ENCODE measurements at regions not wholly inside any gene's neighbourhood (a gene's known extent, or its start where the extent isn't known, plus 50 kb on each side); places are given as distances from the start of the nearest gene placed in this dataset.

GRCh38 chr4:74546057-74546456 is 101.1 kb downstream of the AREG start:
- TF ChIP-seq TCF12 (IDR thresholded peaks at IDR 0.05; ENCODE audit: low read depth) (no peak), REST (IDR thresholded peaks at IDR 0.05; ENCODE audit: low read depth) (no peak), EGR1 (IDR thresholded peaks at IDR 0.05) (no peak), EP300 (IDR thresholded peaks at IDR 0.05; ENCODE audit: borderline replicate concordance) (no peak), NFIC (IDR thresholded peaks at IDR 0.05) (no peak), USF1 (IDR thresholded peaks at IDR 0.05) (no peak), RAD21 (IDR thresholded peaks at IDR 0.05; ENCODE audit: low read depth) (no peak), CEBPB (IDR thresholded peaks at IDR 0.05) (no peak), TAF1 (IDR thresholded peaks at IDR 0.05; ENCODE audit: low read depth) (no peak), YY1 (IDR thresholded peaks at IDR 0.05; ENCODE audit: low read depth) (no peak), MAX (IDR thresholded peaks at IDR 0.05) (no peak), ZBTB7A (IDR thresholded peaks at IDR 0.05; ENCODE audit: low read depth) (no peak), FOXM1 (IDR thresholded peaks at IDR 0.05; ENCODE audit: borderline replicate concordance, low read depth) (no peak), TEAD4 (IDR thresholded peaks at IDR 0.05) (no peak), CREB1 (IDR thresholded peaks at IDR 0.05; ENCODE audit: low read depth) (no peak)

- TF ChIP-seq REST (IDR thresholded peaks at IDR 0.05; ENCODE audit: low read depth) (no peak), ZBTB7A (IDR thresholded peaks at IDR 0.05; ENCODE audit: low read depth) (no peak)
These were observed 102.1 kb downstream of the AREG start for GRCh38 chr4:74547042-74547441.

GRCh38 chr4:74548561-74548960 is 103.6 kb downstream of the AREG start:
- TF ChIP-seq YY1 (IDR thresholded peaks at IDR 0.05; ENCODE audit: low read depth) (no peak), USF1 (IDR thresholded peaks at IDR 0.05) (no peak), TCF12 (IDR thresholded peaks at IDR 0.05; ENCODE audit: low read depth) (no peak), ZBTB7A (IDR thresholded peaks at IDR 0.05; ENCODE audit: low read depth) (no peak), CEBPB (IDR thresholded peaks at IDR 0.05) (no peak), RAD21 (IDR thresholded peaks at IDR 0.05; ENCODE audit: low read depth) (no peak), TAF1 (IDR thresholded peaks at IDR 0.05; ENCODE audit: low read depth) (no peak), CREB1 (IDR thresholded peaks at IDR 0.05; ENCODE audit: low read depth) (no peak), REST (IDR thresholded peaks at IDR 0.05; ENCODE audit: low read depth) (no peak), EP300 (IDR thresholded peaks at IDR 0.05; ENCODE audit: borderline replicate concordance) (no peak), FOXM1 (IDR thresholded peaks at IDR 0.05; ENCODE audit: borderline replicate concordance, low read depth) (no peak), NFIC (IDR thresholded peaks at IDR 0.05) (no peak), MAX (IDR thresholded peaks at IDR 0.05) (no peak), TEAD4 (IDR thresholded peaks at IDR 0.05) (no peak), EGR1 (IDR thresholded peaks at IDR 0.05) (no peak)

GRCh38 chr4:74549936-74550335 is 105.0 kb downstream of the AREG start:
- TF ChIP-seq REST (IDR thresholded peaks at IDR 0.05; ENCODE audit: low read depth) (no peak), TCF12 (IDR thresholded peaks at IDR 0.05; ENCODE audit: low read depth) (no peak), NFIC (IDR thresholded peaks at IDR 0.05) (no peak), ZBTB7A (IDR thresholded peaks at IDR 0.05; ENCODE audit: low read depth) (no peak), FOXM1 (IDR thresholded peaks at IDR 0.05; ENCODE audit: borderline replicate concordance, low read depth) (no peak), EP300 (IDR thresholded peaks at IDR 0.05; ENCODE audit: borderline replicate concordance) (no peak), USF1 (IDR thresholded peaks at IDR 0.05) (no peak), CREB1 (IDR thresholded peaks at IDR 0.05; ENCODE audit: low read depth) (no peak)

Measured in Ishikawa (cell line).